ENCODE measurements at regions not wholly inside any gene's neighbourhood (a gene's known extent, or its start where the extent isn't known, plus 50 kb on each side); places are given as distances from the start of the nearest gene placed in this dataset.

DNA sequence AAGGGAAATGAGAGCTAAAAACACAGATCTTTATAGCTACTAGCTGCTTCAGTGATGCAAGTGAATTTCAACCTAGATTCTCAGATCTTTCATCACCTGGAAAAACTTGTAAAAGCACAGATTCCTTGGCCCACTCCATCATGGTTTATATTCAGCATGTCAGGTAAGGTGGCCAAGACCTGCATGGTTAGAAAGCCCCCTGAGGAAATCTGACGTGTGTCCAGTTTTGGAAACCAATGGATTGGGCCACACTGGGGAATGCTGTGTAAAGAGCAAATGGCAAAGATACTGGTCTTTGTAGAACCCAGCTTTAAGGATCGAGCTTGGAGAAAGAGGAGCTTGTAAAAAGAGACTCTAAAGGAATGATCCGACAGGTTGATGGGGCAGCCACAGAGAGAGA, 397.0 kb upstream of the ARRDC4 start:
- CTCF ChIA-PET, result interaction anchor here (0.6 to 0.7 kb wide), 2 partner anchors 9 to 860 kb away, joined by 3 read pairs; no protein-coding TSS in a partner anchor
- Histone ChIP-seq H3K4me1 (ENCODE audit: control insufficient read depth, insufficient read depth, low read length) (0 out of 2 replicates have a peak, but pooled peaks cover 2% of the 10 kb centered on the region), H3K27ac (ENCODE audit: extremely low read depth, low read depth, low read length) (no peak overlapping the region), H3K9me3 (ENCODE audit: control insufficient read depth, insufficient read depth, low read depth, low read length) (no peaks in the 10 kb centered on the region), H3K36me3 (ENCODE audit: control insufficient read depth in 2 of 2, insufficient read depth in 1 of 2, low read length in 2 of 2) (no peaks in the 10 kb centered on the region), H3K4me3 (ENCODE audit: low read depth, low read length) (no peak overlapping the region)
- TF ChIP-seq ZNF658 (tag by site-specific recombination; IDR thresholded peaks at IDR 0.05) (no peak), ZNF184 (tag by site-specific recombination; IDR thresholded peaks at IDR 0.05) (no peak), ZNF624 (tag by site-specific recombination; IDR thresholded peaks at IDR 0.05) (no peak), ZNF140 (tag by site-specific recombination; IDR thresholded peaks at IDR 0.05) (no peak), ZNF24 (tag by site-specific recombination; IDR thresholded peaks at IDR 0.05) (no peak), ZNF707 (tag by site-specific recombination; IDR thresholded peaks at IDR 0.05) (no peak), ZNF114 (tag by site-specific recombination; IDR thresholded peaks at IDR 0.05) (no peak)
- TF ChIP-seq, protein P1, sequence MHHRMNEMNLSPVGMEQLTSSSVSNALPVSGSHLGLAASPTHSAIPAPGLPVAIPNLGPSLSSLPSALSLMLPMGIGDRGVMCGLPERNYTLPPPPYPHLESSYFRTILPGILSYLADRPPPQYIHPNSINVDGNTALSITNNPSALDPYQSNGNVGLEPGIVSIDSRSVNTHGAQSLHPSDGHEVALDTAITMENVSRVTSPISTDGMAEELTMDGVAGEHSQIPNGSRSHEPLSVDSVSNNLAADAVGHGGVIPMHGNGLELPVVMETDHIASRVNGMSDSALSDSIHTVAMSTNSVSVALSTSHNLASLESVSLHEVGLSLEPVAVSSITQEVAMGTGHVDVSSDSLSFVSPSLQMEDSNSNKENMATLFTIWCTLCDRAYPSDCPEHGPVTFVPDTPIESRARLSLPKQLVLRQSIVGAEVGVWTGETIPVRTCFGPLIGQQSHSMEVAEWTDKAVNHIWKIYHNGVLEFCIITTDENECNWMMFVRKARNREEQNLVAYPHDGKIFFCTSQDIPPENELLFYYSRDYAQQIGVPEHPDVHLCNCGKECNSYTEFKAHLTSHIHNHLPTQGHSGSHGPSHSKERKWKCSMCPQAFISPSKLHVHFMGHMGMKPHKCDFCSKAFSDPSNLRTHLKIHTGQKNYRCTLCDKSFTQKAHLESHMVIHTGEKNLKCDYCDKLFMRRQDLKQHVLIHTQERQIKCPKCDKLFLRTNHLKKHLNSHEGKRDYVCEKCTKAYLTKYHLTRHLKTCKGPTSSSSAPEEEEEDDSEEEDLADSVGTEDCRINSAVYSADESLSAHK (tag by site-specific recombination; IDR thresholded peaks at IDR 0.05), result no peak
- POLR2A ChIA-PET, result no interaction called here

DNA sequence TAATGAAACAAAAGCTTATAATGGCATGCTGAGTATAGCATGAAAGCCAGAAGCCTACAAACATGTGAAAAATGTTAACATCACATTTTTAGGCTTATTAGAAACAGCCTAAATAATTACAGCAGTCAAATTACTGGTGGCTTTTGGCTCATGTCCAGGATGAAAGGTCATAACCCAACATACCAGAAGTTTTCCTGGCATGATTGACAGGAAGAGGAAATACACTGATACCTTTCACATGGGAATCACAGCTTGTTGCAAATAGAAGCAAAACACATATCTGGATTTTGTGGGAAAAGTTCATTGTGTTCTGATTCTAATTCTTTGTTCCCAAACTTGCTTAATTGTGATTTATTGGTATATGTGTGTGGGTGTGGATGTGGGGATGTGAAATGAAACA, 393.5 kb upstream of the ARRDC4 start:
- H3K9me3 ChIP-seq (ENCODE audit: control insufficient read depth, insufficient read depth, low read depth, low read length), result no peaks in the 10 kb centered on the region
- ChIA-PET CTCF (no interaction called here), POLR2A (no interaction called here)
- H3K4me3 ChIP-seq (ENCODE audit: low read depth, low read length), result no peak overlapping the region
- H3K27ac ChIP-seq (ENCODE audit: extremely low read depth, low read depth, low read length), result no peak overlapping the region
- H3K4me1 ChIP-seq (ENCODE audit: control insufficient read depth, insufficient read depth, low read length), result 0 out of 2 replicates have a peak, but pooled peaks cover 2% of the 10 kb centered on the region
- no peaks in the 10 kb centered on the region for H3K36me3 ChIP-seq (ENCODE audit: control insufficient read depth in 2 of 2, insufficient read depth in 1 of 2, low read length in 2 of 2)
- TF ChIP-seq ZBTB48 (tag by site-specific recombination; IDR thresholded peaks at IDR 0.05), result no peak
- TF ChIP-seq ZNF623 (tag by site-specific recombination; IDR thresholded peaks at IDR 0.05), result no peak
- TF ChIP-seq, protein P2, sequence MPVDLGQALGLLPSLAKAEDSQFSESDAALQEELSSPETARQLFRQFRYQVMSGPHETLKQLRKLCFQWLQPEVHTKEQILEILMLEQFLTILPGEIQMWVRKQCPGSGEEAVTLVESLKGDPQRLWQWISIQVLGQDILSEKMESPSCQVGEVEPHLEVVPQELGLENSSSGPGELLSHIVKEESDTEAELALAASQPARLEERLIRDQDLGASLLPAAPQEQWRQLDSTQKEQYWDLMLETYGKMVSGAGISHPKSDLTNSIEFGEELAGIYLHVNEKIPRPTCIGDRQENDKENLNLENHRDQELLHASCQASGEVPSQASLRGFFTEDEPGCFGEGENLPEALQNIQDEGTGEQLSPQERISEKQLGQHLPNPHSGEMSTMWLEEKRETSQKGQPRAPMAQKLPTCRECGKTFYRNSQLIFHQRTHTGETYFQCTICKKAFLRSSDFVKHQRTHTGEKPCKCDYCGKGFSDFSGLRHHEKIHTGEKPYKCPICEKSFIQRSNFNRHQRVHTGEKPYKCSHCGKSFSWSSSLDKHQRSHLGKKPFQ (tag by site-specific recombination; IDR thresholded peaks at IDR 0.05), result no peak
- no peak for TF ChIP-seq HOXA7 (CRISPR knock-in tag; IDR thresholded peaks at IDR 0.05; ENCODE audit: borderline replicate concordance)
- TF ChIP-seq, protein P3, sequence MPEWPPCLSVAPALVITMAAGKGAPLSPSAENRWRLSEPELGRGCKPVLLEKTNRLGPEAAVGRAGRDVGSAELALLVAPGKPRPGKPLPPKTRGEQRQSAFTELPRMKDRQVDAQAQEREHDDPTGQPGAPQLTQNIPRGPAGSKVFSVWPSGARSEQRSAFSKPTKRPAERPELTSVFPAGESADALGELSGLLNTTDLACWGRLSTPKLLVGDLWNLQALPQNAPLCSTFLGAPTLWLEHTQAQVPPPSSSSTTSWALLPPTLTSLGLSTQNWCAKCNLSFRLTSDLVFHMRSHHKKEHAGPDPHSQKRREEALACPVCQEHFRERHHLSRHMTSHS (tag by site-specific recombination; IDR thresholded peaks at IDR 0.05), result no peak
- TF ChIP-seq ZNF292 (tag by site-specific recombination; IDR thresholded peaks at IDR 0.05; ENCODE audit: borderline replicate concordance, low read depth), result no peak
- TF ChIP-seq ZNF548 (tag by site-specific recombination; IDR thresholded peaks at IDR 0.05), result no peak
- no peak for TF ChIP-seq KLF10 (tag by site-specific recombination; IDR thresholded peaks at IDR 0.05)
- no peak for TF ChIP-seq KLF8 (tag by site-specific recombination; IDR thresholded peaks at IDR 0.05)
- TF ChIP-seq ZNF311 (tag by site-specific recombination; IDR thresholded peaks at IDR 0.05; ENCODE audit: borderline replicate concordance), result no peak
- TF ChIP-seq, protein P4, sequence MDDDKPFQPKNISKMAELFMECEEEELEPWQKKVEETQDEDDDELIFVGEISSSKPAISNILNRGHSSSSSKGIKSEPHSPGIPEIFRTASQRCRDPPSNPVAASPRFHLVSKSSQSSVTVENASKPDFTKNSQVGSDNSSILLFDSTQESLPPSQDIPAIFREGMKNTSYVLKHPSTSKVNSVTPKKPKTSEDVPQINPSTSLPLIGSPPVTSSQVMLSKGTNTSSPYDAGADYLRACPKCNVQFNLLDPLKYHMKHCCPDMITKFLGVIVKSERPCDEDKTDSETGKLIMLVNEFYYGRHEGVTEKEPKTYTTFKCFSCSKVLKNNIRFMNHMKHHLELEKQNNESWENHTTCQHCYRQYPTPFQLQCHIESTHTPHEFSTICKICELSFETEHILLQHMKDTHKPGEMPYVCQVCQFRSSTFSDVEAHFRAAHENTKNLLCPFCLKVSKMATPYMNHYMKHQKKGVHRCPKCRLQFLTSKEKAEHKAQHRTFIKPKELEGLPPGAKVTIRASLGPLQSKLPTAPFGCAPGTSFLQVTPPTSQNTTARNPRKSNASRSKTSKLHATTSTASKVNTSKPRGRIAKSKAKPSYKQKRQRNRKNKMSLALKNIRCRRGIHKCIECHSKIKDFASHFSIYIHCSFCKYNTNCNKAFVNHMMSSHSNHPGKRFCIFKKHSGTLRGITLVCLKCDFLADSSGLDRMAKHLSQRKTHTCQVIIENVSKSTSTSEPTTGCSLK (tag by site-specific recombination; IDR thresholded peaks at IDR 0.05), result no peak
- no peak for TF ChIP-seq ZNF23 (tag by site-specific recombination; IDR thresholded peaks at IDR 0.05; ENCODE audit: borderline replicate concordance)
- TF ChIP-seq ZSCAN23 (tag by site-specific recombination; IDR thresholded peaks at IDR 0.05), result no peak
- TF ChIP-seq SALL2 (tag by site-specific recombination; IDR thresholded peaks at IDR 0.05; ENCODE audit: borderline replicate concordance), result no peak
- TF ChIP-seq BCL11A (tag by site-specific recombination; IDR thresholded peaks at IDR 0.05; ENCODE audit: low read depth), result no peak
- TF ChIP-seq HOXC10 (CRISPR knock-in tag; IDR thresholded peaks at IDR 0.05), result no peak

Data from HEK293 (cell line).